Heart right ventricle (tissue), 16 donors: ENCODE measurements at regions not wholly inside any gene's neighbourhood (a gene's known extent, or its start where the extent isn't known, plus 50 kb on each side); places are given as distances from the start of the nearest gene placed in this dataset.
"Not testable (repeated sequence)": the region's sequence is repeated elsewhere in the genome, so short reads cannot be mapped to it uniquely, and the experiment has no call there.

Experiments used
- ATAC-seq, 8 donors: fragments of 200-7000 bp; cut with Tn5 transposase; one replicate each; pipeline ENCODE4 v1.9.1; 2020; ENCODE audit warnings: mild to moderate bottlenecking in 8 of 8, moderate library complexity in 8 of 8, moderate number of reproducible peaks in 1 of 8
- DNase-seq, 2 donors: peaks; one replicate each; pipeline ENCODE4 v3.0.0-alpha.2; 2020
- H3K27ac ChIP-seq, 10 donors: fragments of 200-600 bp; sonication (generic) in 2 of 10; one replicate each; pipeline versions ENCODE4 v1.5.0 to v1.8.0; 2020 to 2022; ENCODE audit warnings: mild to moderate bottlenecking in 3 of 10
- H3K27me3 ChIP-seq, 7 donors: fragments of 200-600 bp; one replicate each; pipeline ENCODE4 v1.8.0; 2021 to 2022; ENCODE audit warnings: mild to moderate bottlenecking in 2 of 7
- H3K36me3 ChIP-seq, 9 donors: fragments of 200-600 bp; sonication (generic) in 1 of 9; one replicate each; pipeline versions ENCODE4 v1.5.0 to v1.8.0; 2020 to 2022; ENCODE audit warnings: mild to moderate bottlenecking in 2 of 9
- H3K4me1 ChIP-seq, 9 donors: fragments of 200-600 bp; sonication (generic) in 1 of 9; one replicate each; pipeline versions ENCODE4 v1.5.0 to v1.8.0; 2020 to 2022; ENCODE audit warnings: mild to moderate bottlenecking in 4 of 9
- H3K4me3 ChIP-seq, 10 donors: fragments of 200-600 bp; sonication (generic) in 2 of 10; one replicate each; pipeline versions ENCODE4 v1.5.0 to v1.8.0; 2020 to 2022; ENCODE audit warnings: mild to moderate bottlenecking in 7 of 10, moderate library complexity in 2 of 10
- H3K9me3 ChIP-seq, 11 donors: fragments of 200-600 bp in 10 of 11; sonication (generic) in 2 of 11; one replicate each; pipeline versions ENCODE4 v1.5.0 to v1.8.0; 2013 to 2022; ENCODE audit warnings: mild to moderate bottlenecking in 2 of 11, control low read depth in 1 of 11, moderate library complexity in 1 of 11
- WGBS, 2 donors: extraction: QIAGEN DNeasy Blood & Tissue Kit; methylation state at CpG; one replicate each; pipeline ENCODE4 v1.1.7; 2013; ENCODE audit warnings: inconsistent platforms in 1 of 2; 5-methylcytosine and 5-hydroxymethylcytosine counted together
- intact Hi-C, 10 donors: fragments of 100-400 bp; cut with DNase I; formaldehyde crosslinking; loops; one replicate each; pipeline versions ENCODE4 v1.11.1 to v1.14.2; 2022
- TF ChIP-seq, protein P1 (sequence below), 9 donors: fragments of 200-600 bp; sonication (generic) in 2 of 9; IDR thresholded peaks; one replicate each; pipeline versions ENCODE4 v1.5.0 to v1.8.0; 2021 to 2022; ENCODE audit warnings: antibody characterized with exemption in 9 of 9, mild to moderate bottlenecking in 5 of 9, moderate library complexity in 1 of 9
- donor health status: Arrhythmogenic right ventricular cardiomyopathy.
- donor health status: ischemic (EF 13 %, LVEDD 7.1; RV severe dilation, severe dysfunction).
- donor health status: healthy with polysubstance abuse.
- donor health status: DM: no; HTN: yes; CAD: no.
- donor health status: DM: no; HTN: no; CAD: no.
- donor health status: ischemic (EF 25% LVEDD 6.9; RV normal size, moderate dysfunction).
- donor health status: ischemic (EF 25% LVEDD 5.7; RV mildly dilated, moderate dysfunction).
- donor health status: healthy.
- donor health status: DM: yes; HTN: yes; CAD: no.
- donor health status: Ischemic cardiomyopathy.
- donor health status: ischemic (EF 35%, LVEDD 5.7; RV mildly dilated, moderate dysfunction).
- donor health status: nonischemic (EF 11% LVEDD 7.7; RV severe dilation, severe dysfunction).
- donor health status: DM: yes; HTN: yes; CAD: no.
- donor health status: PGD.
- donor health status: ischemic (EF 29% LVEDD 5.4; RV normal size, mild dysfunction).
- donor health status: nonischemic (EF 23%, LVEDD 6.1; RV moderate dilation, normal function).

DNA sequence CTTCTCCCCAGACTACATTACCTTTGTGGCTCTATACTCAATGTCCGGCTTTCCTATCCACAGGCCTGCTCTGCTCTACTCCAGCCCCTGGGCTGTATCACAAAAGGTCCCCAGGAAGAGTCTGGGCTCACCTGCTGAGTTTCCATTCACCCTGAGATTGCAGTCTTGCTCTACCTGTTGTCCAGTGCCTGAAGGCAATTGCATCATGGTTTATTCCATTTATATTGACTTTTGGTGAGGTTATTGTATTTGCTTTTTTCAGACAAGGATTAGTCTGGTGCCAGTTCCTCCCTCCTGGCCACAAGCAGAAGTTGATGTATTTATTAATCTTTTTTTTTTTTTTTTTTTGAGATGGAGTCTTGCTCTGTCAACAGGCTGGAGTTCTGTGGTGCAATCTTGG, 273.1 kb downstream of the XPNPEP1 start:
- TF ChIP-seq, protein P1, sequence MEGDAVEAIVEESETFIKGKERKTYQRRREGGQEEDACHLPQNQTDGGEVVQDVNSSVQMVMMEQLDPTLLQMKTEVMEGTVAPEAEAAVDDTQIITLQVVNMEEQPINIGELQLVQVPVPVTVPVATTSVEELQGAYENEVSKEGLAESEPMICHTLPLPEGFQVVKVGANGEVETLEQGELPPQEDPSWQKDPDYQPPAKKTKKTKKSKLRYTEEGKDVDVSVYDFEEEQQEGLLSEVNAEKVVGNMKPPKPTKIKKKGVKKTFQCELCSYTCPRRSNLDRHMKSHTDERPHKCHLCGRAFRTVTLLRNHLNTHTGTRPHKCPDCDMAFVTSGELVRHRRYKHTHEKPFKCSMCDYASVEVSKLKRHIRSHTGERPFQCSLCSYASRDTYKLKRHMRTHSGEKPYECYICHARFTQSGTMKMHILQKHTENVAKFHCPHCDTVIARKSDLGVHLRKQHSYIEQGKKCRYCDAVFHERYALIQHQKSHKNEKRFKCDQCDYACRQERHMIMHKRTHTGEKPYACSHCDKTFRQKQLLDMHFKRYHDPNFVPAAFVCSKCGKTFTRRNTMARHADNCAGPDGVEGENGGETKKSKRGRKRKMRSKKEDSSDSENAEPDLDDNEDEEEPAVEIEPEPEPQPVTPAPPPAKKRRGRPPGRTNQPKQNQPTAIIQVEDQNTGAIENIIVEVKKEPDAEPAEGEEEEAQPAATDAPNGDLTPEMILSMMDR (IDR thresholded peaks at IDR 0.05), result no peak
- no peaks in the 10 kb centered on the region for H3K36me3 ChIP-seq
- 79 to 86% methylated on average over 1 of the region's 1 CpG for WGBS, 2 donors
- no peaks in the 10 kb centered on the region for H3K27me3 ChIP-seq
- intact Hi-C loops, result no loop called here
- ATAC-seq (no peak), DNase-seq (no peak)
- H3K9me3 ChIP-seq, result no peaks in the 10 kb centered on the region
- no peak overlapping the region for H3K27ac ChIP-seq
- H3K4me1 ChIP-seq, result no peaks in the 10 kb centered on the region
- H3K4me3 ChIP-seq, result no peak overlapping the region

DNA sequence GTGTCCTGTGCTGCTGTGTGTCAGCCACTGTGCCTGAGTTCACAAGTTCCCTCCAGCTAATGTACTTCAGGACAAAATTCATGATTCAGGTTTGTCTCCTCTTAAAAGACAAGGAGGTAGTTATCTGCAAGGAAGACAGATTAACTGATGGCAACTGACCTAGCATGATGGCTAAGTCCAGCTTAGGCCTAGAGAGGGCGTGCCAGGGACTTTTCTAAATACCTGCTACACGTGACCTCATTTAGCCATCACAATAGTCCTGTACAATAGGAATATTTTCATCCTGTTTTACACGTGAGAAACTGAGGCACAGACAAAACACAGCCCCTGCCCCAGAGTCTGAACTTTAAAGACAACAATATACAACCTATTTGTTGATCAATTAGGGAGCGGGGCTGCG, 275.7 kb downstream of the XPNPEP1 start:
- Histone ChIP-seq H3K27me3 (no peaks in the 10 kb centered on the region), H3K4me1 (no peaks in the 10 kb centered on the region), H3K9me3 (no peaks in the 10 kb centered on the region), H3K27ac (no peak overlapping the region), H3K4me3 (no peak overlapping the region), H3K36me3 (no peaks in the 10 kb centered on the region)
- ATAC-seq (no peak), DNase-seq (no peak)
- TF ChIP-seq, protein P1 (IDR thresholded peaks at IDR 0.05), result no peak
- 56 to 64% methylated on average over 5 of the region's 5 CpGs for WGBS, 2 donors
- intact Hi-C loops, result no loop called here

DNA sequence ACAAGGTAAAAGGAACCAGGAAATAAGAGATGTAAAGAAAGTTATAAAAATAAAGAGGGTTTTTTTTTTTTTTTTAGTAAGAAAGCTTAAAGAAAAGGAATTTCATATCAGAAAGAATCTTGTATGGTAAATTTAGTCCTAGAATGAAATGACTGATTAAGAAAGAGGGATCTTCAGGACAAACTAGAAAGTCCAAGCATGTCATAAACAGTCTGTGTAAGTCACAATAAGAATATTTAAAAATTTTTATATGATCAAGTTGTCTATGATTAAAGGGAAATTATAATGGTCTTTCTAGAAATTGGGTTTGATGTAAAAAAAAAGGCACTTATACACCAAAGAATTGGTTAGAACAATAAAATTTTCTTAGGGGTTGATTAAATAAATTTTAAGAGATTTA, 289.5 kb downstream of the XPNPEP1 start:
- H3K27ac ChIP-seq, result no peak overlapping the region
- H3K4me1 ChIP-seq, result no peaks in the 10 kb centered on the region
- H3K4me3 ChIP-seq, result no peak overlapping the region
- DNase-seq (no peak), ATAC-seq (no peak)
- intact Hi-C loops, result no loop called here
- H3K9me3 ChIP-seq, result peaks cover 0 to 45% (median 0%) of the 10 kb centered on the region in 11 donors
- no peaks in the 10 kb centered on the region for H3K36me3 ChIP-seq
- TF ChIP-seq, protein P1 (IDR thresholded peaks at IDR 0.05), result no peak
- H3K27me3 ChIP-seq, result no peaks in the 10 kb centered on the region

DNA sequence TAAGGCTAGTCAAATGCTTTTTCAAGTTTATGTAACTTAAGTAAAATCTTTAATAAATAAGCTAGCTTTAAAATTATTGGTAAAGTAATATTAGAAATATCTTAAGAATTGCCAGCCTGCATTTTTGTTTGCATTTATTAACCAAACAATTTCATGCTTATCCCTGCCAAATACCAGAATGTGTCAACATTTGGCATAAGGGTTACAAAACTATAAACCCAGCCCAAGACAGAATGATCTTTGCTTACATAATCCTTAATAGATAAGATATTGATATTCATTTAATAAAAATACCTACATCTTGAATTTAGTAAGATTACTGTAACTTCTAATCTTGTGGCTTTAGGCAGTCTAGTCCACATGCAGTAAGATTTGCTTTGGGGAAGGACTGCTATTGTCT, 290.3 kb downstream of the XPNPEP1 start:
- H3K36me3 ChIP-seq, intact Hi-C loops, ATAC-seq, H3K27ac ChIP-seq, H3K4me3 ChIP-seq, H3K4me1 ChIP-seq, DNase-seq, H3K27me3 ChIP-seq: not testable (repeated sequence)
- H3K9me3 ChIP-seq, result peaks cover 0 to 45% (median 0%) of the 10 kb centered on the region in 11 donors

DNA sequence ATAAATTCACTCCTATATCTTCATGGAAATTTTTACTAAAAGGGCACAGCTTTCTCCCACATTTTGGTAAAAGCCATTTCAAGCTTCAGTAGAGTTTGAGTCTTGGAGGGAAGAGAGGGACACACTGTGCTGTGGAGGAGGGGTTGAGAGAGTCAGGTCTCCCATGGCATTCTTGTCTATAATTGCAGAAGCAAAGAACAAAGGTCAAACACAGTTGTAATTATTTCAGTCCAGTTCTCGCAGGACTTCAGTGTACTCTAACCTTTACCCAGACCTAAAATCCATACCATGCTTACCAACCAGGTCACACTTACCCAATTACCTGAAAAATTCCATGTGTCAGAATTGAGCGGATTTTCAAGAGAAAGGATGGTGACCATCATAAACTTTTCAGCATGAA, 298.4 kb downstream of the XPNPEP1 start:
- intact Hi-C loops, result no loop called here
- H3K4me3 ChIP-seq, result no peak overlapping the region
- no peaks in the 10 kb centered on the region for H3K27me3 ChIP-seq
- H3K4me1 ChIP-seq, result no peaks in the 10 kb centered on the region
- no peak for DNase-seq
- H3K27ac ChIP-seq, result no peak overlapping the region
- WGBS, 2 donors, result 74 to 81% methylated on average over 2 of the region's 2 CpGs
- ATAC-seq, result no peak
- peaks cover 0 to 2% (median 0%) of the 10 kb centered on the region in 11 donors for H3K9me3 ChIP-seq
- no peaks in the 10 kb centered on the region for H3K36me3 ChIP-seq
- TF ChIP-seq, protein P1 (IDR thresholded peaks at IDR 0.05), result no peak
